ENCODE measurements at regions not wholly inside any gene's neighbourhood (a gene's known extent, or its start where the extent isn't known, plus 50 kb on each side); places are given as distances from the start of the nearest gene placed in this dataset.

GRCh38 chr18:67710639-67711038 lies 194.1 kb upstream of the DSEL start:
- no peak for DNase-seq

GRCh38 chr18:67705748-67706147 lies 189.2 kb upstream of the DSEL start:
- no peak for DNase-seq

GRCh38 chr18:67695684-67696083 lies 179.2 kb upstream of the DSEL start:
- DNase-seq = no peak

- DNase-seq = no peak
These were observed 178.3 kb upstream of the DSEL start for GRCh38 chr18:67694787-67695186.

GRCh38 chr18:67692811-67693210 lies 176.3 kb upstream of the DSEL start:
- no peak for DNase-seq

GRCh38 chr18:67682516-67682915 lies 166.0 kb upstream of the DSEL start:
- DNase-seq = no peak

- DNase-seq = no peak
These were observed 161.0 kb upstream of the DSEL start for GRCh38 chr18:67677489-67677888.

- DNase-seq = no peak
These were observed 156.2 kb upstream of the DSEL start for GRCh38 chr18:67672716-67673115.

GRCh38 chr18:67672155-67672554 lies 155.6 kb upstream of the DSEL start:
- no peak for DNase-seq

GRCh38 chr18:67670024-67670543 lies 153.6 kb upstream of the DSEL start:
- no peak for DNase-seq

GRCh38 chr18:67665266-67665665 lies 148.7 kb upstream of the DSEL start:
- DNase-seq = no peak

- no peak for DNase-seq
These were observed 146.5 kb upstream of the DSEL start for GRCh38 chr18:67662996-67663395.

GRCh38 chr18:67661555-67661954 lies 145.0 kb upstream of the DSEL start:
- DNase-seq = no peak

- no peak for DNase-seq
These were observed 137.6 kb upstream of the DSEL start for GRCh38 chr18:67654101-67654500.

- DNase-seq = no peak
These were observed 135.8 kb upstream of the DSEL start for GRCh38 chr18:67652288-67652687.

- DNase-seq = no peak
These were observed 134.9 kb upstream of the DSEL start for GRCh38 chr18:67651438-67651837.

- DNase-seq = no peak
These were observed 134.3 kb upstream of the DSEL start for GRCh38 chr18:67650686-67651385.

GRCh38 chr18:67646890-67647289 lies 130.4 kb upstream of the DSEL start:
- DNase-seq = no peak

- no peak for DNase-seq
These were observed 127.7 kb upstream of the DSEL start for GRCh38 chr18:67644226-67644625.

GRCh38 chr18:67639872-67640271 lies 123.4 kb upstream of the DSEL start:
- DNase-seq = no peak

GRCh38 chr18:67636597-67637385 lies 120.3 kb upstream of the DSEL start:
- no peak for DNase-seq

- DNase-seq = no peak
These were observed 118.3 kb upstream of the DSEL start for GRCh38 chr18:67634631-67635338.

- DNase-seq = no peak
These were observed 117.4 kb upstream of the DSEL start for GRCh38 chr18:67633939-67634338.

GRCh38 chr18:67621906-67622305 lies 105.4 kb upstream of the DSEL start:
- DNase-seq = no peak

Measured in CD4-positive, alpha-beta T cell treated with Interleukin-17A for 1 hour (primary cell).